WTC11 (cell line): ENCODE measurements at regions not wholly inside any gene's neighbourhood (a gene's known extent, or its start where the extent isn't known, plus 50 kb on each side); places are given as distances from the start of the nearest gene placed in this dataset.

Source experiments
- ATAC-seq: fragments of 200-7000 bp; cut with Tn5 transposase; 2 replicates; pipeline ENCODE4 v1.10.0; 2021; ENCODE audit warnings: mild to moderate bottlenecking, moderate library complexity
- CTCF ChIA-PET: fragments of 300-600 bp; sonication (Branson Sonifier 250); formaldehyde crosslinking; loops from one replicate; lab custom pipeline; 2021; ENCODE audit warnings: antibody characterized with exemption; lab: Charles Lee
- POLR2A ChIA-PET: fragments of 350-600 bp; sonication (Branson Sonifier 250); formaldehyde crosslinking; loops from one replicate; lab custom pipeline; 2021; ENCODE audit warnings: antibody characterized with exemption; lab: Charles Lee
- DNase-seq: peaks from one replicate; pipeline ENCODE4 v3.0.0; 2021; ENCODE audit warnings: low spot score
- H3K27ac Mint-ChIP-seq: 2 replicates; pipeline ENCODE4 v1.8.0; 2021; ENCODE audit warnings: mixed read lengths
- H3K27me3 Mint-ChIP-seq: 2 replicates; pipeline ENCODE4 v1.8.0; 2021; ENCODE audit warnings: low read depth, mild to moderate bottlenecking, moderate library complexity, mixed read lengths
- H3K36me3 Mint-ChIP-seq: 2 replicates; pipeline ENCODE4 v1.8.0; 2021; ENCODE audit warnings: mixed read lengths
- H3K4me1 Mint-ChIP-seq: 2 replicates; pipeline ENCODE4 v1.8.0; 2022; ENCODE audit warnings: mixed read lengths
- H3K4me3 Mint-ChIP-seq: 2 replicates; pipeline ENCODE4 v1.8.0; 2021; ENCODE audit warnings: mild to moderate bottlenecking, moderate library complexity, mixed read lengths
- H3K9me3 Mint-ChIP-seq: 2 replicates; pipeline ENCODE4 v1.8.0; 2021; ENCODE audit warnings: mixed read lengths
- ARID4B ChIP-seq: sonication (generic); formaldehyde crosslinking; IDR thresholded peaks from 2 replicates; pipeline ENCODE4 v1.8.0; 2023; ENCODE audit warnings: missing genetic modification reagents, mild to moderate bottlenecking, borderline replicate concordance
- ATF2 ChIP-seq: sonication (generic); formaldehyde crosslinking; IDR thresholded peaks from 2 replicates; pipeline ENCODE4 v1.8.1; 2022; ENCODE audit warnings: low read depth, missing genetic modification reagents, borderline replicate concordance
- ETV6 ChIP-seq: sonication (generic); formaldehyde crosslinking; IDR thresholded peaks from 2 replicates; pipeline ENCODE4 v1.8.1; 2022; ENCODE audit warnings: mild to moderate bottlenecking, missing genetic modification reagents
- MAX ChIP-seq: sonication (generic); formaldehyde crosslinking; IDR thresholded peaks from 2 replicates; pipeline ENCODE4 v1.8.0; 2022; ENCODE audit warnings: mild to moderate bottlenecking, missing genetic modification reagents
- PREB ChIP-seq: sonication (generic); formaldehyde crosslinking; IDR thresholded peaks from 2 replicates; pipeline ENCODE4 v1.8.1; 2022; ENCODE audit warnings: mild to moderate bottlenecking, missing genetic modification reagents, moderate library complexity, borderline replicate concordance
- STAT6 ChIP-seq: sonication (generic); formaldehyde crosslinking; conservative IDR thresholded peaks from 2 replicates; pipeline ENCODE4 v1.8.1; 2023; ENCODE audit warnings: mild to moderate bottlenecking, low read depth, missing genetic modification reagents, moderate library complexity
- TEAD1 ChIP-seq: sonication (generic); formaldehyde crosslinking; IDR thresholded peaks from 2 replicates; pipeline ENCODE4 v1.8.0; 2022; ENCODE audit warnings: mild to moderate bottlenecking, missing genetic modification reagents
- TEAD4 ChIP-seq: sonication (generic); formaldehyde crosslinking; IDR thresholded peaks from 2 replicates; pipeline ENCODE4 v1.8.0; 2022; ENCODE audit warnings: mild to moderate bottlenecking, missing genetic modification reagents
- USF2 ChIP-seq: sonication (generic); formaldehyde crosslinking; IDR thresholded peaks from 2 replicates; pipeline ENCODE4 v1.8.1; 2023; ENCODE audit warnings: mild to moderate bottlenecking, missing genetic modification reagents, moderate library complexity
- ZNF263 ChIP-seq: sonication (generic); formaldehyde crosslinking; IDR thresholded peaks from 2 replicates; pipeline ENCODE4 v1.8.1; 2022; ENCODE audit warnings: low read depth, mild to moderate bottlenecking, moderate library complexity, missing genetic modification reagents
- ZNF396 ChIP-seq: fragments of 250-450 bp; sonication (Bioruptor Pico); IDR thresholded peaks from 2 replicates; pipeline ENCODE4 v1.8.0; 2021; ENCODE audit warnings: mild to moderate bottlenecking, moderate library complexity, borderline replicate concordance
- ZNF416 ChIP-seq: fragments of 250-450 bp; sonication (Bioruptor Pico); IDR thresholded peaks from 2 replicates; pipeline ENCODE4 v1.9.0; 2021; ENCODE audit warnings: mild to moderate bottlenecking, inconsistent platforms
- ZNF512 ChIP-seq: sonication (generic); formaldehyde crosslinking; IDR thresholded peaks from 2 replicates; pipeline ENCODE4 v1.8.1; 2022; ENCODE audit warnings: missing genetic modification reagents, borderline replicate concordance
- ZNF532 ChIP-seq: fragments of 250-450 bp; sonication (Bioruptor Pico); IDR thresholded peaks from 2 replicates; pipeline ENCODE4 v1.9.0; 2021; ENCODE audit warnings: mild to moderate bottlenecking, borderline replicate concordance

- no peaks in the 10 kb centered on the region for H3K36me3 Mint-ChIP-seq
- H3K4me3 Mint-ChIP-seq: no peak overlapping the region
- DNase-seq (no peak), ATAC-seq (no peak)
- H3K4me1 Mint-ChIP-seq: peaks cover 2% of the 10 kb centered on the region; the same call in 1 of the 2 replicates
- H3K27me3 Mint-ChIP-seq: no peaks in the 10 kb centered on the region
- ChIA-PET CTCF (no interaction called here), POLR2A (no interaction called here)
- no peak overlapping the region for H3K27ac Mint-ChIP-seq
- TF ChIP-seq PREB (CRISPR knock-in tag): no peak
- TF ChIP-seq ZNF416 (CRISPR knock-in tag): no peak
- no peak for TF ChIP-seq ETV6
- TF ChIP-seq TEAD1 (CRISPR knock-in tag): no peak
- TF ChIP-seq ZNF396 (CRISPR knock-in tag): no peak
- TF ChIP-seq ATF2 (CRISPR knock-in tag): no peak
- TF ChIP-seq ZNF512 (CRISPR knock-in tag): no peak
- TF ChIP-seq STAT6 (CRISPR knock-in tag): no peak
- no peaks in the 10 kb centered on the region for H3K9me3 Mint-ChIP-seq
These were observed 402.9 kb upstream of the MAP3K7 start for GRCh38 chr6:90989763-90990162.

- DNase-seq: no peak
- Mint-ChIP-seq H3K27ac (no peak overlapping the region), H3K4me3 (no peak overlapping the region), H3K36me3 (no peaks in the 10 kb centered on the region), H3K9me3 (peaks cover 4% of the 10 kb centered on the region; the same call in 1 of the 2 replicates), H3K4me1 (peaks cover 5% of the 10 kb centered on the region; the same call in 1 of the 2 replicates), H3K27me3 (no peaks in the 10 kb centered on the region)
- ChIA-PET CTCF (interaction anchor here (1.3 kb wide), 1 partner anchor 178 kb away, joined by 3 read pairs; no protein-coding TSS in a partner anchor), POLR2A (no interaction called here)
- no peak for TF ChIP-seq ZNF263 (CRISPR knock-in tag)
- no peak for TF ChIP-seq USF2 (CRISPR knock-in tag)
- TF ChIP-seq ARID4B (CRISPR knock-in tag): no peak
- TF ChIP-seq TEAD4 (CRISPR knock-in tag): no peak
- TF ChIP-seq ZNF532 (CRISPR knock-in tag): no peak
- TF ChIP-seq ZNF416 (CRISPR knock-in tag): no peak
- no peak for TF ChIP-seq MAX
- TF ChIP-seq ETV6: no peak
- no peak for ATAC-seq
These were observed 397.2 kb upstream of the MAP3K7 start for GRCh38 chr6:90984066-90984465.
